ENCODE measurements at regions not wholly inside any gene's neighbourhood (a gene's known extent, or its start where the extent isn't known, plus 50 kb on each side); places are given as distances from the start of the nearest gene placed in this dataset.
"Not testable (repeated sequence)": the region's sequence is repeated elsewhere in the genome, so short reads cannot be mapped to it uniquely, and the experiment has no call there.

DNA sequence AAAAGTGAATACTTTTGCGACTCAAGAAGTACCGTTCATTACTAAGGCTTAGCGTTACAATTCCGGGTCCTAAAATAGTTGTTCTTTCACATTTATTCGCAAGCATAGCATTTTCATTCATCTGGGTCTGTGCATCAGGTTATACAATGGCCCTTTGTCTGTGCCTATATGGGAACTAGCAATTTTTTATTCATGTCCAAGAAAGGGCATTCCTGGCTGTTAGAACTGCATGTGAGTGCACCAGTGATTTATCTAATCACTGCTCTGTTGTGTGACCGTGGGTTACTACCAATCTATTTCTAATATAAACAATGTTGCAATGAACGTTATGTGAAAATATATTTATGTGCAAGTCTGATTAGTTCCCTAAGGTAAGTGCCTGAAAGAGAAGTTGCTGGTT, 63.8 kb downstream of the SPANXA1 start:
- H3K4me3 ChIP-seq (ENCODE audit: low read depth, low read length); DNase-seq (ENCODE audit: low read depth): not testable (repeated sequence)

DNA sequence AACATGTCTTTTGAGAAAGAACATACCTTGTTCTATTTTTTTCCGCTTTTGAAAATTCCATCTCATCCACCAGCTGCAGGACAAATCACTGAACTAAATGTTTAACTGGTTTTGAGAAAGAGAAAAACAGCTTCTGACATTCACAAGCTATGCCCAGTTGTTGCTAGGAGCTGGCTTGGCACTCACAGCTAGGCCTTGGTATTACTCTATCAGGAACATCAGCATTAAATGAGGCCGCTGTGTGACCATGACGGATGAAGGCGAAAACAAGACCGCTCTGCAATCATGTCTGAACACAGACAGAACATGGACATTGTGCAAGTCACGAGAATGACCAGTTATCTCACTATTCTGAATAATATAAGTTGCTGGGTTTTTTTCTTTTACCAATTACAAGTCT, 108.8 kb downstream of the SPANXA1 start:
- not testable (repeated sequence) for H3K4me3 ChIP-seq (ENCODE audit: low read depth, low read length); DNase-seq (ENCODE audit: low read depth)

DNA sequence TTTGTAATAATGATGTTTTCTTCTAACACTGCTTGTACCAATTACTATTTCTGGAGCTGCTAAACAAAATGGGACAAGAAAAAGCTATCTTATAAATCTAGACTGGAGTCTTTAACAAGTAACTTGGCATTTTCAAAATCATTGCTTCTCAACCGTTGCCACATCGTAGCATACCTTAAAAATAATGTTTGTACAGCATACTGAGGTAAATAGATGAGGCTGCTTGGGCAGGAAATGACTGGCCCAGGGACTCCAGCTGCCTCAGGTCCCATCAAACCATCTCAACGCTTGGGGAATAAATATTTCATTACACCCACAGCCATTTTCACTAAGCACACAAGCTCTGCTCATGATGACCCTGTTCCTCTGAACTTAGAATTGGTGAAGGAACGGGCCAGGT, 115.1 kb downstream of the SPANXA1 start:
- no peak for DNase-seq (ENCODE audit: low read depth)
- H3K4me3 ChIP-seq (ENCODE audit: low read depth, low read length) = no peak overlapping the region
- TF ChIP-seq, protein P1, sequence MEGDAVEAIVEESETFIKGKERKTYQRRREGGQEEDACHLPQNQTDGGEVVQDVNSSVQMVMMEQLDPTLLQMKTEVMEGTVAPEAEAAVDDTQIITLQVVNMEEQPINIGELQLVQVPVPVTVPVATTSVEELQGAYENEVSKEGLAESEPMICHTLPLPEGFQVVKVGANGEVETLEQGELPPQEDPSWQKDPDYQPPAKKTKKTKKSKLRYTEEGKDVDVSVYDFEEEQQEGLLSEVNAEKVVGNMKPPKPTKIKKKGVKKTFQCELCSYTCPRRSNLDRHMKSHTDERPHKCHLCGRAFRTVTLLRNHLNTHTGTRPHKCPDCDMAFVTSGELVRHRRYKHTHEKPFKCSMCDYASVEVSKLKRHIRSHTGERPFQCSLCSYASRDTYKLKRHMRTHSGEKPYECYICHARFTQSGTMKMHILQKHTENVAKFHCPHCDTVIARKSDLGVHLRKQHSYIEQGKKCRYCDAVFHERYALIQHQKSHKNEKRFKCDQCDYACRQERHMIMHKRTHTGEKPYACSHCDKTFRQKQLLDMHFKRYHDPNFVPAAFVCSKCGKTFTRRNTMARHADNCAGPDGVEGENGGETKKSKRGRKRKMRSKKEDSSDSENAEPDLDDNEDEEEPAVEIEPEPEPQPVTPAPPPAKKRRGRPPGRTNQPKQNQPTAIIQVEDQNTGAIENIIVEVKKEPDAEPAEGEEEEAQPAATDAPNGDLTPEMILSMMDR (conservative IDR thresholded peaks at IDR 0.05; ENCODE audit: low read depth, low read length) = no peak

DNA sequence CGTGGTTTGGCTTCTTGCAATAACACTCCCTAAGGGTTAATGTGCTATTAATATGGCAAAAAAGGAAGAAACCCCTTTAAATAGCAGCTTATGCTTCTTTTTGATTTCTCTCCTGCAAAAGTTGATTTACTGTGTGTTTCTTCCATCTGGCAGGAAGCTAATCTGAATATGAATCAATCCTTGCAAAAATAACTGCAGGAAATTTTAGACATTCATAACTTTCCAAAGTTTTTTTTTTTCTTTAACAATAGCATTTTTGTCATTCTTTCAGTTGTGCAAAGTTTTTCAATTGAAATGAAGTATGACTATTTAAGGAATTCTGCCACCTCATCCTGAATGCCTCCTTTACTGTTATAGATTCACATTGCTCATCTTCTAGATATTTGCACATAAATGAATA, 115.6 kb downstream of the SPANXA1 start:
- no peak for DNase-seq (ENCODE audit: low read depth)
- no peak overlapping the region for H3K4me3 ChIP-seq (ENCODE audit: low read depth, low read length)
- TF ChIP-seq, protein P1 (conservative IDR thresholded peaks at IDR 0.05; ENCODE audit: low read depth, low read length) = no peak

DNA sequence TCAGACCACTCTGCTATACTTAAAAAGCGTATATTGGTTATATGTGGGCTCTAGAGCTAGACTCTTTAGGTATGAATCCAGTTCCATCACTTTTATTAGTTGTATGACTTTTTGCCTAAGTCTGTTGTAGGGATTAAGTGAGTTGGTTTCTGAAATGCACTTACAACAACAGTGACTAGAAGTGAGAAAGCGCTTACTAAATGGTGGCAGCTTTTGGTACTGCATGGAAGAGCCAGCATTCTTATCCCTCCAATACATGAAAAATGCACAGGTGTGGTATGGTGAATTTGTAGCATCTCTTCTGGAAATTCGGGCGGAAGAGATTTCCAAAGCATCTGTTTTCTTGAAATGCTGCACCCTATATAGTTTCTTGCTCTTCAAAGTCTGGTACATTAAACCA, 117.1 kb downstream of the SPANXA1 start:
- DNase-seq (ENCODE audit: low read depth) = no peak
- TF ChIP-seq, protein P1 (conservative IDR thresholded peaks at IDR 0.05; ENCODE audit: low read depth, low read length) = no peak
- H3K4me3 ChIP-seq (ENCODE audit: low read depth, low read length) = no peak overlapping the region

DNA sequence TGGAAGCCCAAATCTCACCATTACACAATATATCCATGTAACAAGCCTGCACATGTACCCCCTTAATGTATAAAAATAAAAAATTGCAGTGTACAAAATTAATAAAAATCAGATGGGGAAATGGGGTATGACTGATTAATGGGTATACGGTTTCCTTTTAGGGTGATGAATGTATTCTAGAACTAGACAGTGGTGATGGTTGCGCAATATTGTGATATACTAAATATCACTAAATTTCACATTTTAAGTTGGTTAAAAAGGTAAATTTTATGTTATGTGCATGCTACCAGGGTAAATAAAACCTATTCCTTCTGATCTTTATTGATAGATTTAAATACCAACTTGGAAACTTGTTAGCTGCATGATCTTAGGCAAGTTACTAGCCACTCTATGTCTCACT, 129.4 kb downstream of the SPANXA1 start:
- no peak for DNase-seq (ENCODE audit: low read depth)
- H3K4me3 ChIP-seq (ENCODE audit: low read depth, low read length) = no peak overlapping the region
- TF ChIP-seq, protein P1 (conservative IDR thresholded peaks at IDR 0.05; ENCODE audit: low read depth, low read length) = no peak

DNA sequence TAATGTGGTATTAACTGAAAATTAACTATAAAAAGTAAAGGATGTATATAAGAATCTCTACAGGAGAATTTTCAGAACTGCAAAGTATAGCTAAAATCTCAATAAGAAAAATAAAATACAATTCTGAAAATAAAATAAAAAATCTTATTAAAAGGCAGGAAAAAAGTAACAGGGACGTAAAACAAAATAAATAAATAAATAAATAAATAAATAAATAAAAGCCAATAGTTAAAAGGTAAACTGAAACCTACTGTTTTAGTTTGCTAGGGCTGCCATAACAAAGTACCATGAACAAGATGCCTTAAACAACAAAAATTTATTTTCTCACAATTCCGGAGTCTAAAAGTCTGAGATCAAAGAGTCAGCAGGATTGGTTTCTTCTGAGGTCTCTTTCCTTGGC, 140.6 kb downstream of the SPANXA1 start:
- H3K4me3 ChIP-seq (ENCODE audit: low read depth, low read length) = no peak overlapping the region
- no peak for DNase-seq (ENCODE audit: low read depth)
- TF ChIP-seq, protein P1 (conservative IDR thresholded peaks at IDR 0.05; ENCODE audit: low read depth, low read length) = no peak

DNA sequence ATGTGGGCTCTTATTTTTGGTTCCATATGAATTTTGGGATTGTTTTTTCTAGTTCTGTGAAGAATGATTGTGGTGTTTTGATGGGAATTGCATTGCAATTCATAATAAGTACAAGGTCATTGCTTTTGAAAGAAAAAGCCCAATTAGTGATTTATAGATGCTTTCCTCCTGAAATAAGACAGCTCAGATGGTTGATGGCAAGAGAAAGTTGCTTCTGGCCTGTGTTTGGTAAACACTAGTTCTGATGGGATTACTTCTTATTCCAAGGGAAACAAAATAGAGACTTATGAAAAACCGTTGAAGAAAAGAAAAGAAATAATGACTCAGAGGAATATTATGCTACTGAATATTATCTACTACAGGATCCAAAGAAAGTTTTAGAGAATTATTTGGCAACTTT, 144.9 kb downstream of the SPANXA1 start:
- TF ChIP-seq, protein P1 (conservative IDR thresholded peaks at IDR 0.05; ENCODE audit: low read depth, low read length) = no peak
- DNase-seq (ENCODE audit: low read depth) = no peak
- H3K4me3 ChIP-seq (ENCODE audit: low read depth, low read length) = no peak overlapping the region

All from epithelial cell of proximal tubule (primary cell).